ENCODE measurements at regions not wholly inside any gene's neighbourhood (a gene's known extent, or its start where the extent isn't known, plus 50 kb on each side); places are given as distances from the start of the nearest gene placed in this dataset.

GRCh38 chr1:195105773-195106172, 1502.5 kb downstream of the KCNT2 start:
- Histone ChIP-seq H3K36me3 (no peaks in the 10 kb centered on the region), H3K27me3 (ENCODE audit: low read depth) (no peaks in the 10 kb centered on the region), H3K4me3 (no peak overlapping the region), H3K4me1 (no peaks in the 10 kb centered on the region), H3K27ac (no peak overlapping the region), H3K9me3 (peaks cover 3% of the 10 kb centered on the region)
- no peak for TF ChIP-seq CTCF (IDR thresholded peaks at IDR 0.05)
- intact Hi-C loops (cut with DNase I), result no loop called here
- ATAC-seq, result no peak
- no peak for DNase-seq

- no peak for ATAC-seq
- H3K27ac ChIP-seq, result no peak overlapping the region
- intact Hi-C loops (cut with DNase I), result no loop called here
- H3K9me3 ChIP-seq, result peaks cover under 1% of the 10 kb centered on the region
- DNase-seq, result no peak
- H3K4me3 ChIP-seq, result no peak overlapping the region
- no peak for TF ChIP-seq CTCF (IDR thresholded peaks at IDR 0.05)
- H3K27me3 ChIP-seq (ENCODE audit: low read depth), result no peaks in the 10 kb centered on the region
- no peaks in the 10 kb centered on the region for H3K4me1 ChIP-seq
- no peaks in the 10 kb centered on the region for H3K36me3 ChIP-seq
These were observed 1503.0 kb downstream of the KCNT2 start for GRCh38 chr1:195105281-195105680.

GRCh38 chr1:195097316-195097715, 1510.9 kb downstream of the KCNT2 start:
- H3K4me1 ChIP-seq, result no peaks in the 10 kb centered on the region
- no peak overlapping the region for H3K4me3 ChIP-seq
- peak in 1 of 2 donors; percentile 25 for ATAC-seq
- intact Hi-C loops (cut with DNase I), result no loop called here
- H3K27ac ChIP-seq, result no peak overlapping the region
- H3K27me3 ChIP-seq (ENCODE audit: low read depth), result no peaks in the 10 kb centered on the region
- H3K9me3 ChIP-seq, result no peaks in the 10 kb centered on the region
- H3K36me3 ChIP-seq, result no peaks in the 10 kb centered on the region
- DNase-seq, result no peak
- no peak for TF ChIP-seq CTCF (IDR thresholded peaks at IDR 0.05)

- intact Hi-C loops (cut with DNase I), result no loop called here
- no peak for DNase-seq
These were observed 1512.2 kb downstream of the KCNT2 start for GRCh38 chr1:195096051-195096521.

GRCh38 chr1:195085196-195085595, 1523.0 kb downstream of the KCNT2 start:
- no peak for TF ChIP-seq CTCF (IDR thresholded peaks at IDR 0.05)
- ATAC-seq, result no peak
- Histone ChIP-seq H3K9me3 (no peaks in the 10 kb centered on the region), H3K4me1 (no peaks in the 10 kb centered on the region), H3K27me3 (ENCODE audit: low read depth) (no peaks in the 10 kb centered on the region), H3K36me3 (no peaks in the 10 kb centered on the region), H3K27ac (no peak overlapping the region), H3K4me3 (no peak overlapping the region)
- DNase-seq, result no peak
- intact Hi-C loops (cut with DNase I), result no loop called here

More at GRCh38 chr1:195096051-195096521, 1512.2 kb downstream of the KCNT2 start:
- TF ChIP-seq CTCF (IDR thresholded peaks at IDR 0.05), result no peak
- H3K9me3 ChIP-seq, result no peaks in the 10 kb centered on the region
- no peaks in the 10 kb centered on the region for H3K27me3 ChIP-seq (ENCODE audit: low read depth)
- no peak overlapping the region for H3K4me3 ChIP-seq
- no peaks in the 10 kb centered on the region for H3K36me3 ChIP-seq
- H3K27ac ChIP-seq, result no peak overlapping the region
- ATAC-seq, result peak; percentile 21 to 23
- H3K4me1 ChIP-seq, result no peaks in the 10 kb centered on the region

- DNase-seq, result no peak
- intact Hi-C loops (cut with DNase I), result no loop called here
- H3K27ac ChIP-seq, result no peak overlapping the region
- TF ChIP-seq CTCF (IDR thresholded peaks at IDR 0.05), result no peak
- H3K4me1 ChIP-seq, result no peaks in the 10 kb centered on the region
- no peaks in the 10 kb centered on the region for H3K27me3 ChIP-seq (ENCODE audit: low read depth)
- no peaks in the 10 kb centered on the region for H3K36me3 ChIP-seq
- no peak overlapping the region for H3K4me3 ChIP-seq
- no peak for ATAC-seq
- no peaks in the 10 kb centered on the region for H3K9me3 ChIP-seq
These were observed 1526.1 kb downstream of the KCNT2 start for GRCh38 chr1:195082183-195082582.
